H1 (cell line): ENCODE measurements at regions not wholly inside any gene's neighbourhood (a gene's known extent, or its start where the extent isn't known, plus 50 kb on each side); places are given as distances from the start of the nearest gene placed in this dataset.

ENCODE experiments used
- POLR2A ChIP-seq, 2 experiments: IDR thresholded peaks; 1 replicate in 1 of 2; 2 replicates in 1 of 2; pipeline ENCODE4 v1.6.1; 2011; ENCODE audit warnings: low read depth in 2 of 2, low read length in 2 of 2, mild to moderate bottlenecking in 2 of 2; ENCODE audit errors: control extremely low read depth in 1 of 2
- POU5F1 ChIP-seq: IDR thresholded peaks from 2 replicates; pipeline ENCODE4 v1.6.1; 2011; ENCODE audit warnings: low read depth, mild to moderate bottlenecking, low read length, moderate library complexity
- RNF2 ChIP-seq: fragments of 200-900, 300-1000 bp; sonication (generic); IDR thresholded peaks from 2 replicates; pipeline ENCODE4 v1.7.1; 2016; ENCODE audit warnings: borderline replicate concordance, low read depth, mild to moderate bottlenecking, antibody characterized with exemption, low read length; ENCODE audit not compliant: poor library complexity, severe bottlenecking; ENCODE audit errors: missing control alignments
- TF ChIP-seq, protein P1 (sequence below): fragments of 300-600 bp; sonication (generic); IDR thresholded peaks from 2 replicates; pipeline ENCODE4 v1.7.1; 2012; ENCODE audit warnings: low read length, moderate library complexity, mild to moderate bottlenecking, inconsistent platforms; ENCODE audit not compliant: insufficient replicate concordance

DNA sequence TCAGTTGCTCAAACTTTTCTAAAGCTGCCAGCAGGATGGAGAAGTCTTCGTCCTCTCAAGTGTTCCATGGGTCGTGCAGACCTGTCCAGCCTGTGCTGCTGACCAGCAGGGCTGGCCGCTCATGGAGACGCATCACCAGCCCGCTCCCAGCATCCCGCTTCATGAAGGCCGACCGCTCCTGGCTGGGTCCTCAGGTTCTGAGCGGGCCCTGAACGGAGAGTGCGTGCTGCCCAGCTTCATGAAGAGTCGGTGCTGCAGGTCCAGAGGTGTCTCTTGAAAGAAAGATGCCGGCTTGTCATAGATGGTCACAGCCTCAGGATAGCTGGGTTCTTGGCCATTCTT lies 75.8 kb upstream of the KCNAB1 start (continued):
- TF ChIP-seq, protein P1, sequence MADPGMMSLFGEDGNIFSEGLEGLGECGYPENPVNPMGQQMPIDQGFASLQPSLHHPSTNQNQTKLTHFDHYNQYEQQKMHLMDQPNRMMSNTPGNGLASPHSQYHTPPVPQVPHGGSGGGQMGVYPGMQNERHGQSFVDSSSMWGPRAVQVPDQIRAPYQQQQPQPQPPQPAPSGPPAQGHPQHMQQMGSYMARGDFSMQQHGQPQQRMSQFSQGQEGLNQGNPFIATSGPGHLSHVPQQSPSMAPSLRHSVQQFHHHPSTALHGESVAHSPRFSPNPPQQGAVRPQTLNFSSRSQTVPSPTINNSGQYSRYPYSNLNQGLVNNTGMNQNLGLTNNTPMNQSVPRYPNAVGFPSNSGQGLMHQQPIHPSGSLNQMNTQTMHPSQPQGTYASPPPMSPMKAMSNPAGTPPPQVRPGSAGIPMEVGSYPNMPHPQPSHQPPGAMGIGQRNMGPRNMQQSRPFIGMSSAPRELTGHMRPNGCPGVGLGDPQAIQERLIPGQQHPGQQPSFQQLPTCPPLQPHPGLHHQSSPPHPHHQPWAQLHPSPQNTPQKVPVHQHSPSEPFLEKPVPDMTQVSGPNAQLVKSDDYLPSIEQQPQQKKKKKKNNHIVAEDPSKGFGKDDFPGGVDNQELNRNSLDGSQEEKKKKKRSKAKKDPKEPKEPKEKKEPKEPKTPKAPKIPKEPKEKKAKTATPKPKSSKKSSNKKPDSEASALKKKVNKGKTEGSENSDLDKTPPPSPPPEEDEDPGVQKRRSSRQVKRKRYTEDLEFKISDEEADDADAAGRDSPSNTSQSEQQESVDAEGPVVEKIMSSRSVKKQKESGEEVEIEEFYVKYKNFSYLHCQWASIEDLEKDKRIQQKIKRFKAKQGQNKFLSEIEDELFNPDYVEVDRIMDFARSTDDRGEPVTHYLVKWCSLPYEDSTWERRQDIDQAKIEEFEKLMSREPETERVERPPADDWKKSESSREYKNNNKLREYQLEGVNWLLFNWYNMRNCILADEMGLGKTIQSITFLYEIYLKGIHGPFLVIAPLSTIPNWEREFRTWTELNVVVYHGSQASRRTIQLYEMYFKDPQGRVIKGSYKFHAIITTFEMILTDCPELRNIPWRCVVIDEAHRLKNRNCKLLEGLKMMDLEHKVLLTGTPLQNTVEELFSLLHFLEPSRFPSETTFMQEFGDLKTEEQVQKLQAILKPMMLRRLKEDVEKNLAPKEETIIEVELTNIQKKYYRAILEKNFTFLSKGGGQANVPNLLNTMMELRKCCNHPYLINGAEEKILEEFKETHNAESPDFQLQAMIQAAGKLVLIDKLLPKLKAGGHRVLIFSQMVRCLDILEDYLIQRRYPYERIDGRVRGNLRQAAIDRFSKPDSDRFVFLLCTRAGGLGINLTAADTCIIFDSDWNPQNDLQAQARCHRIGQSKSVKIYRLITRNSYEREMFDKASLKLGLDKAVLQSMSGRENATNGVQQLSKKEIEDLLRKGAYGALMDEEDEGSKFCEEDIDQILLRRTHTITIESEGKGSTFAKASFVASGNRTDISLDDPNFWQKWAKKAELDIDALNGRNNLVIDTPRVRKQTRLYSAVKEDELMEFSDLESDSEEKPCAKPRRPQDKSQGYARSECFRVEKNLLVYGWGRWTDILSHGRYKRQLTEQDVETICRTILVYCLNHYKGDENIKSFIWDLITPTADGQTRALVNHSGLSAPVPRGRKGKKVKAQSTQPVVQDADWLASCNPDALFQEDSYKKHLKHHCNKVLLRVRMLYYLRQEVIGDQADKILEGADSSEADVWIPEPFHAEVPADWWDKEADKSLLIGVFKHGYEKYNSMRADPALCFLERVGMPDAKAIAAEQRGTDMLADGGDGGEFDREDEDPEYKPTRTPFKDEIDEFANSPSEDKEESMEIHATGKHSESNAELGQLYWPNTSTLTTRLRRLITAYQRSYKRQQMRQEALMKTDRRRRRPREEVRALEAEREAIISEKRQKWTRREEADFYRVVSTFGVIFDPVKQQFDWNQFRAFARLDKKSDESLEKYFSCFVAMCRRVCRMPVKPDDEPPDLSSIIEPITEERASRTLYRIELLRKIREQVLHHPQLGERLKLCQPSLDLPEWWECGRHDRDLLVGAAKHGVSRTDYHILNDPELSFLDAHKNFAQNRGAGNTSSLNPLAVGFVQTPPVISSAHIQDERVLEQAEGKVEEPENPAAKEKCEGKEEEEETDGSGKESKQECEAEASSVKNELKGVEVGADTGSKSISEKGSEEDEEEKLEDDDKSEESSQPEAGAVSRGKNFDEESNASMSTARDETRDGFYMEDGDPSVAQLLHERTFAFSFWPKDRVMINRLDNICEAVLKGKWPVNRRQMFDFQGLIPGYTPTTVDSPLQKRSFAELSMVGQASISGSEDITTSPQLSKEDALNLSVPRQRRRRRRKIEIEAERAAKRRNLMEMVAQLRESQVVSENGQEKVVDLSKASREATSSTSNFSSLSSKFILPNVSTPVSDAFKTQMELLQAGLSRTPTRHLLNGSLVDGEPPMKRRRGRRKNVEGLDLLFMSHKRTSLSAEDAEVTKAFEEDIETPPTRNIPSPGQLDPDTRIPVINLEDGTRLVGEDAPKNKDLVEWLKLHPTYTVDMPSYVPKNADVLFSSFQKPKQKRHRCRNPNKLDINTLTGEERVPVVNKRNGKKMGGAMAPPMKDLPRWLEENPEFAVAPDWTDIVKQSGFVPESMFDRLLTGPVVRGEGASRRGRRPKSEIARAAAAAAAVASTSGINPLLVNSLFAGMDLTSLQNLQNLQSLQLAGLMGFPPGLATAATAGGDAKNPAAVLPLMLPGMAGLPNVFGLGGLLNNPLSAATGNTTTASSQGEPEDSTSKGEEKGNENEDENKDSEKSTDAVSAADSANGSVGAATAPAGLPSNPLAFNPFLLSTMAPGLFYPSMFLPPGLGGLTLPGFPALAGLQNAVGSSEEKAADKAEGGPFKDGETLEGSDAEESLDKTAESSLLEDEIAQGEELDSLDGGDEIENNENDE, result no peak
- TF ChIP-seq POU5F1 (no peak), RNF2 (no peak), POLR2A (IDR thresholded peaks at IDR 0.05; ENCODE audit: control extremely low read depth in 1 of 2, low read depth in 2 of 2, low read length in 2 of 2) (no peak)
